Activated CD4-positive, alpha-beta T cell treated with anti-CD3 and anti-CD28 coated beads for 4 hours (primary cell): ENCODE measurements at regions not wholly inside any gene's neighbourhood (a gene's known extent, or its start where the extent isn't known, plus 50 kb on each side); places are given as distances from the start of the nearest gene placed in this dataset.
A peak's percentile ranks its signal among the peaks of the same experiment; 100 is the strongest.
"Not testable (repeated sequence)": the region's sequence is repeated elsewhere in the genome, so short reads cannot be mapped to it uniquely, and the experiment has no call there.

Experiments used
- DNase-seq, 2 donors: peaks; one replicate each; pipeline ENCODE4 v3.0.0-alpha.2; 2020

DNA sequence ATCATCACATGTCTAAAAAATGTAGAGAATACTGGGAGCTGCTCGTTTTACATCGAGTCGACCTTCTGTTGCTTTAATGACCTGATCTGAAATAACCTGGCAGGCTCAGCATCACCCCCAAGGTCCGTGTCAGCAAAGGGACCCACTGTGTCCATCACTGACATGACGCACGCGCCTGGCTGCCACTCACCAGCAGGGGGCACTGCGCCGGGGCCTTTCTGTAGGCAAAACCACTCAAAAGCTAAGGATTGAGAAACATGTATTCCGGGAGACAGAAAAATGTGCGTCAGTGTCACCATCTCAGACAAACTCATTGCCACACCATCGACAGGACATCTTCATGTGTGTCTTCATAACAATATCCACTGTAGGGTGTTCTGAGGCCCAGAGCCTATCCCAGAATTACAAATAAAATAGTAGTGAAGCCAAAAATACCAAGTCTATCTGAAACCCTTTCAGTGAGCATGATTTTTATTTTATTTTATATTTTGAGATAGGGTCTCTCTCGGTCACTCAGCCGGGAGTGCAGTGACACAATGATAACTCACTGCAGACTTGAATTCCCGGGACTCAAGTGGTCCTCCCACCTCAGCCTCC lies 130.3 kb upstream of the LSM14A start:
- DNase-seq, result peak; percentile 54 to 71

DNA sequence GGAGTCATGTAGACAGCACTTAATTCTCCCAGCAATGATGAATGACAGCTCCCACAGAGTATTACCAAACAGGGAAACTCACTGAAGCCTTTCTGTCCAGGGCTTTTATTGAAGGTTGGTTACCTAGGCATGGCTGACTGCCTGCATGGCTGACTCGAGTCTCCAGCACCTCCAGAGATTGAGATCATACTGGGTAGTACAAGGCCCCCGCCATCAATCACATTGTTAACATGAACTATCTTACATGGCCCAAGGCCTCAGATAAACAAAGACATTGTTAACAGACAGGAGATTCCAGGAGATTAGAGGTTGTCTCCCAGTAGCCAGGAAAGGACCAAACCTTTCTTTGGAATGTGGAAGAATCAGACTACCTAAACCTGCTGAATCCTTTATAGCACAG lies 128.3 kb upstream of the LSM14A start:
- no peak for DNase-seq

DNA sequence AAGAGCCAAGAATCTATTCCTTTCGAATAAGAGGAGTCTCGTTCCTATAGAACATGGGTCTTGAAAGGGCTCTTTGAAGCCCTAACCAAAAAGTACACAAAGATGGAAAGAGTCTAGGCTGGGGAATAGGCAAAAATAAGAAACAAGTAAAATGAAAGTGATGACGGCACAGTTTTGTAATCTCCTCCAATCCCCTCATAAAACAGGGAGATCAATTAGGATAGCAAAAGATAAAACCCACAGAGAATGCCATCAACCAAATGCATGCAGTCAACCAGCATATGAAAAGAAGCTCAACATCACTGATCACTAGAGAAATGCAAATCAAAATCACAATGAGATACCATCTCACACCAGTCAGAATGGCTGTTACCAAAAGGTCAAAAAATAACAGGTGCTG lies 122.4 kb upstream of the LSM14A start:
- DNase-seq, result no peak

DNA sequence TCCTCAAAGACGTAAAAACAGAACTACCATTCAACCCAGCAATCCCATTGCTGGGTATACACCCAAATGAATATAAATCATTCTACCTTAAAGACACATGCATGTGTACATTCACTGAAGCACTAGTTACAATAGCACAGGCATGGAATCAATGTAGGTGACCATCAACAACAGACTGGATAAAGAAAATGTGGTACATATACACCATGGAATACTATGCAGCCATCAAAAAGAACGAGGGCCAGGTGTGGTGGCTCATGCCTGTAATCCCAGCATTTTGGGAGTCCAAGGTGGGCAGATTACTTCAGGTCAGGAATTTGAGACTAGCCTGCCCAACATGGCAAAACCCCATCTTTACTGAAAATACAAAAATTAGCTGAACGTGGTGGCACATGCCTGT lies 121.9 kb upstream of the LSM14A start:
- DNase-seq, result not testable (repeated sequence)

DNA sequence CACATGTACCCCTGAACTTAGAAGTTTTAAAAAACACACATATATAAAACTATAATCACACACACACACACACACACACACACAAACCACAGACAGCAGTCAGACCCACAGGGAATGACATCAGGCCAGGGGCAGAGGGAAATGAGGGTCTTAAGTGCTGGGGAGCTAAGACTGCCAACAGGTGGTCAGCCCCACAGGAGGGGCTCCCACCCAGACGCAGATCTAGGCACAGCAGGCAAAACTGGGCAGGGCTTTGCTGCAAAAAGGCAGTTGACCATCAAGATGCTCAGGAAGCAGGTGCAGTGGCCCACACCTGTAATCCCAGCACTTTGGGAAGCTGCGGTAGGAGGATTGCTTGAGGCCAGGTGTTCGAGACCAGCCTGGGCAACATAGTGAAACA lies 121.0 kb upstream of the LSM14A start:
- no peak for DNase-seq

DNA sequence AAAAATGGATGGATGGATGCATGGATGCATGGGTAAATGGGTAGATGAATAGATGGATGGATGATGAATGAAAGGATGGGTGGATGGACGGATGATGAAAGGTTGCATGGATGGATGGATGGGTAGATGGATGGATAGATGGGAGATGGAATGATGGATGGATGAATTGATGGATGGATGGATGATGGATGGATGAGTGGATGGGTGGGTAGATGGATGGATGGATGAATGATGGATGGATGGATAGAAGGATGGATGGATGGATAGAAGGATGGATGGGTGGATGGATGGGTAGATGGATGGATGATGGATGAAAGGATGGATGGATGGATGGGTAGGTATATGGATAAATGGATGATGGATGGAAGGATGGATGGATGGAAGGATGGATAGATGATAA lies 115.1 kb upstream of the LSM14A start:
- no peak for DNase-seq

DNA sequence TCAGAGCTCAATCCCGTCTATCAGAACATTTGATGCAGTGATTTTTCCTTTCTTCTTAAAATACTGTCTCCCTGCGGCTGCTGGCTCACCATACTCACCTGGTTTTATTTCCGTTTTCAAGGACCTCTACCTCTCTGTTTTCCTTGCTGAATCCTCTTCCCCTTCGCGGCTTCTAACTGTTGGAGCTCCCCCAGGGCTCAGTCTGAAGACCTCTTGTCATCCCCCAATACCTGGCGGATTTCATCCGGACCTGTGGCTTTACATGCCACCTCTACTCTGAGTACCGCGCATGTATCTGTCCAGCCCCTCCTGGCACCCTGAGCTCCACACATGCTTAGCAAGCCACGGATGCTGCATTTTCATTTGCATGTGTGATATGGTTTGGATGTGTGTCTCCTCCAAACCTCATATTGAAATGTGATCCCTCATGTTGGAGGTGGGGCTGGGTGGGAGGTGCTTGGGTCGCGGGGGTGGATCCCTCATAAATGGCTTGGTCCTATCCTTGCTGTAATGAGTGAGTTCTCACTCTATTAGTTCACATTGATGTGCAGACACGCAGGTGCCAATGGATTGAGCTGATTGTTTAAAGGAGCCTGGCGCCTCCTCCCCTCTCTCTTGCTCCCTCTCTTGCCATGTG lies 106.2 kb upstream of the LSM14A start:
- no peak for DNase-seq

DNA sequence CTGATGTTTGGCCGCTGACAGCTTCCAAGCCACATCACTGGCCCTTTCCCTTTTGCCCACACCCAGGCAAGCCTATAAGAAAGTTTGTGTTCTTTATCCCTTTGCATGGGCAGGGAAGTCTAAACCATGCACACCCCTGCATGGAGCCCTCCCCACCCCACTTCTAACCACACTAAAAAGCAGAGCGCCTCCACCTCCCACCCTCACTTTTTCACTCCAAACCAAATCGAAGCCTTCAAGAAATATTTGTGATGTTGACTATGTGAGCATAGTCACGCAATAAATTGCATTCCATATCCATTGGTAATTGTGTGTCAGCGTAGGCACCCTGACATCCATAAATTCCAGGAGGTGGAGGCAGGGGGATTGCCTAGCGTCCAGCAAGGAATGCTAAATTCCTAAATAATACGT lies 104.4 kb upstream of the LSM14A start:
- no peak for DNase-seq

DNA sequence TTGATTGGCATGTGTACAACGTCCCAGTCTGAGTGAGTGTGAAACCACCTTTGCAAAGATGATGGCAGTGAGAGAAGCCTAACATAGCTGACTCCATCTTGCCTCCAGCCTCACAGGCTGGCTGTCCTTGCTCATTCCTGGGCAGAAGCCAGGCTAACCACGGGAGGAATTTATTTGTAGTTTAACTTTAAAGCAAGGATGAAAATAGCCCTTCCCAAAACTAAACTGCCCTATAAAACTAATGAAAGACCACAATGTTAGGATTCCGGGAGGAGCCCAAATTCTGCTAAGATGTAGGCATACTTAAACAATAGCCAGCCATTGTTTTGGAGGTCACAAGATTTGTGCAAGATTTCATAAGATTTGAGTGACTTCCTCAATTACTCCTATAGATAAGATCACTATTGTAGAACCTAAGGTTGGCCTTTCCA lies 96.6 kb upstream of the LSM14A start:
- DNase-seq, result no peak

DNA sequence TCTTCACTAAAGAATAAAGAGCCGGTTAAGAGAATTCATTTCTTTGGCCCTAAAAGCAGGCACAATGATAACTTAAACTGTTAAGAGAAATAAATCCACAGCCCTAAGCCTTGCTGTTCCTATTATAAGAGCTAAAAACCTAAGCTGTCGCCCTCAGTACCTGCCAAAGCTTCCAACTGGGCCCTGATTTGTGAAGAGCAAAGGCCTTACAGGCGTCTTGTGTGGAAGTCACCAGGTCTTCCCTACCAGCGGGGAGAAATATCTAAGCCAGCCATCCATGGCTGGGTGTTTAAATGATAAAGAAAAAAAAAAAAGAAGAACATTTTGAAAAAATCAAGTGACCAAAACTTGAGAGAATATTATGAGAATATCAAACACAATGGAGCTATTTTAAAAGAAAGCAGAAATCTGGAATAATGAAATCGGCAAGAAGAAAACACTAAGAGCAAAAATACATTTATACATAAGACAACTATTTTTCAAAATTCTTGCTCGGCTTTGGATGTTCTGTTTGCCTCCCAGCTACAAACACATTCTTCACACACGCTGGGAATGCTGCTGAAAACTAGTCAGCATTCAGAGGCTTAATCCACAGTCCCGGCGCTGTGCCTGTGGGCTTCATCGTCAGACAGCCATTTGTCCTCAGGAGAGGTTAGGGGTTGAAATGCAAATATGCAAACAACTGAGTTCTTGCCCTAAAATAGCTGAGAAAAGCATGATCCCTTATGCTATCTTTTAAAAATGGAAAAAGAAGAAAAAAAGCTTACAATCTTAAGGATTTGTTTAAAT lies 89.8 kb upstream of the LSM14A start:
- DNase-seq, result no peak

DNA sequence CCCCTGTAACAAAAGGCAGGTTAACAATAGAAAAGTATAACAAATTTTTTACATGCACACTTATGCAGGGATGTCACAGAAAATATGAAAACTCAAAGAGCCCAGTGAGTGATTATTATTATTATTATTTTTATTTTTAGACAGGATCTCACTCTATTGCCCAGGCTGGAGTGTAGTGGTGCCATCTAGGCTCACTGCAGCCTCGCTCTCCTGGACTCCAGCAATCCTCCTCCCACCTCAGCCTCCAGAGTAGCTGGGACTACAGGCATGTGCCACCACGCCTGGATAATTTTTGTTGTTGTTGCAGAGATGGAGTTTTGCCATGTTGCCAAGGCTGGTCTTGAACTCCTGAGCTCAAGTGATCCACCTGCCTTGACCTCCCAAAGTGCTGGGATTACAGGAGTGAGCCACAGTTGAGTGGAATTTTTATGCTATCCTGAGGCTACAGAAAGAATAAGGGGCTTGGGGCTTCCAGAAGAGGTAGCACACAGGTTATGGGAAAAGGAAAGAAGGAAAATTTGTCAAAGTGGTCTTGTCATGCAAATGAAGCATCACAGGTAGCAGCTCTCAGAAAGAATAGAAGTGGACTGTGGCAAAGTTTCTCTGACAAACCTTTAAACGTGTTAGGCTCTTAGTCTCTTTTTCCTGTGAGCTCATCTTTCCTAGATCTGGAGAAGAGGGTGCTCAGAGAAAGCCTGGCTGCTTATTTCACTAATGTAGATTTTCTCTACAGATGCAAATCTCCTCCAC lies 87.7 kb upstream of the LSM14A start:
- DNase-seq, result no peak

DNA sequence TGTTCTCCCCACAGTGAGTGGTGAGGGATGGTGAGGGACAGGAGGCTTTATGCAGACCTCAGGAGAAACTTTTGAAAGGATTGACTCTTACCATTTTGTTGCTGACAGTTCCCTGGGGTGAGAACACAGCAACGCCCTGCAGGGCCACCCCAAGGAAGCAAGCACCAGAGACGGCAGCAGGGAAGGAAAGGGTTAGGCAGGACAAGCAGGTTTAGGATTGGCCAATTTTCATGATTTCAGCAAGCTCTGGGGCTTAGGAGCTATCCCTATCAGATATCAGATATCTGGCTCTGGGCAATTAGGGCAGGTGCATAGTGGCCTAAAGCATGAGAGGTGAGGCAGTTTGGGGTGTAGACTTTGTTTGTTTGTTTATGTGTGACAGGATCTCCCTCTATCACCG lies 87.0 kb upstream of the LSM14A start:
- DNase-seq, result no peak

DNA sequence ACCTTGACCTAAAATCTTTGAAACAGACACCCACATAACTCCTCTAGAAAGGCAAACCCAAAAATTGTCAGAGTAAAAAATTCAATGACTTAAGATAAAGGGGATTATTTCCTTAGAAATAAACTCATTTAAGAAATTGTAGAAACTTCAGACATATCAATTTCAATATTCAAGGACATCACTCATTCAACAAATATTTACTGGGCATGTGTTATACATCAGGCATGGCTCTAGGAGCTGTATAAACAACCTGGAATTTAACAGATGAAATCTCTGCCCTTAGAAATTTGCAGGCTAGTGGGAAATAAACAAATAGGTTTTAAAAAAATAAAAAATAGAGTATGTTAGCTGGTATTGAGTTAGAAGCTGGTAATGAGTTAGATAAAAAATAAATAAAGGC lies 84.0 kb upstream of the LSM14A start:
- DNase-seq, result no peak

DNA sequence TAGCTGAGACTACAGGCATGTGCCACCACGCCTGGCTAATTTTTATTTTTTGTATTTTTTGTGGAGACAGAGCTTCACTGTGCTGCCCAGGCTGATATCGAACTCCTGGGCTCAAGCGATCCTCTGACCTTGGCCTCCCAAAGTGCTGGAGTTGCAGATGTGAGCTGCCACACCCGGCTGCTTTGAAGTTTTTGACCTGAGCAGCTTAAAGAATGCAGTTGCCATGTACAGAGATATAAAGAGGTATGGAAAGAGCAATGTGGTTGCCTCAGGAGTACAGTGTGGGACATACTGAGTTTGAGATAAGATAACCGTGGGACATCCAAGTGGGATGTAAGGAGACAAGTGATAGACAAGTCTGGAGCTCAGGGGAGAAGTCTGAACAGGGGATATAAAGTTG lies 82.7 kb upstream of the LSM14A start:
- no peak for DNase-seq

DNA sequence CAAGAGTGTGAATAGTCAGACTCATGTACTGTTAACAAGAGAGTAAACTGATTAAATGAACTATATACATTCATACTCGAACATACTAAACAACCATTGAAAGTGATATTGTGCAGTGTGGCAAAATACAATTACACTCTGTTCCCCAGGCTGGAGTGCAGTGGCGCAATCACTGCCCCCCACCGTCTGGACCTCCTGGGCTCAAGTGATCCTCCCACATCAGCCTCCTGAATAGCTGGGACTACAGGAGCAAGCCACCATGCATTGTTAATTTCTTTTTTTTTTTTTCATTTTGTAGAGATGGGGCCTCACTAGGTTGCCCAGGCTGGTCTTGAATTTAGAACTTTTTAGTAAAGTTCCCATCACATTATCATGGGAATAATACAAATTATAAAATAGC lies 77.3 kb upstream of the LSM14A start:
- no peak for DNase-seq

DNA sequence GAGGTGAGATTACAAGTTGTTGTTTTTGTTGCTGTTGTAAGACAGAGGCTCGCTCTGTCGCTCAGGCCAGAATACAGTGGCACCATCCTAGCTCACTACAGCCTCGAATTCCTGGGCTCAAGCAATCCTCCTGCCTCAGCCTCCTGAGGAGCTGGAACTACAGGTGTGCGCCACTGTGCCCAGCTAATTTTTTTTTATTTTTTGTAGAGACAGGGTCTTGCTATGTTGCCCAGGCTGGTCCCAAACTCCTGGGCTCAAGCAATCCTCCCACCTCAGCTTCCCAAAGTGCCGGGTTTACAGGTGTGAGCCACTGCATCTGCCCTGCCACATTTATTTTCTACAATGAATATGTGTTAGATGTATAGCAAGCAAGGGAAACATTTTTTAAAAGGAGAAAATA lies 76.9 kb upstream of the LSM14A start:
- not testable (repeated sequence) for DNase-seq

DNA sequence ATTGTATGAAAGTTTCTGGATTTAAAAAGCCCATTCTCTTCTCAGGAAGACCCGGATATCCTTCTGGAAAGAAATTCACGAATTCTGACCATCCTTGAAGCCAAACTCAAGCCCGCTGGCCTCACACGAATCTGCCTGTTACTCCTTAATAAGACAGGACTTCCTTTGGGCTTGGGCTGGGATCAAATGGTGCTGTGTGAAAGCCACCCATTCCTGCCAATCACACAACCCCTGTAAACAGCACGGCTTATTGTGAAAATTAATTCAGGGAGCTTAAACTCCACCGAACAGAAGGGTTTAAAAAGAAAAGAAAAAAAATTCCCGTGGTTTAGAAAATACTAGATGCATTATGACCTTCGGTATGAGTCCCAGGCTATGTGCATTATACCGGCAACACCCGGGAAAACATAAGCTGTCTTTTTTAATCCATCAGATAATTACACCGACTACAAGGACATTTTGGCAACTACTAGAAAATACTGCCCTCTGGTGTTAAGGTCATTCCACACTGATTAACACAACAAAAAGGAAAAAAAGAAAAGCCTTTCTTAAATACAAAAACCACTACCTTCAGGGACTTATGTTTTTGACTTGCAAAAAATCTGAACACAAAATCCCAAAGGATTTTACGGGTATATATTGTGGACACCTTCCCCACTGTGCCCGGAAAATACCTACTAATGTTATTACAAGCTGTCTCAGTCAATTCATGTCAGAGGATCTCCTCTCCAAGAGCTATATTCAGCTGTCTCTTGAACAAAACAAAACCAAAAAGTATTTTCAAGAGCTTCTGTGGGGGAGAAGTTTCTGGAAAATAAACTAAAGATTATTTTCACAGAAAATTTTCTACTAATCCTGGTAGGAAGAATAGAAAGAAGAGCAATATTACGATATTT lies 76.0 kb upstream of the LSM14A start:
- no peak for DNase-seq

DNA sequence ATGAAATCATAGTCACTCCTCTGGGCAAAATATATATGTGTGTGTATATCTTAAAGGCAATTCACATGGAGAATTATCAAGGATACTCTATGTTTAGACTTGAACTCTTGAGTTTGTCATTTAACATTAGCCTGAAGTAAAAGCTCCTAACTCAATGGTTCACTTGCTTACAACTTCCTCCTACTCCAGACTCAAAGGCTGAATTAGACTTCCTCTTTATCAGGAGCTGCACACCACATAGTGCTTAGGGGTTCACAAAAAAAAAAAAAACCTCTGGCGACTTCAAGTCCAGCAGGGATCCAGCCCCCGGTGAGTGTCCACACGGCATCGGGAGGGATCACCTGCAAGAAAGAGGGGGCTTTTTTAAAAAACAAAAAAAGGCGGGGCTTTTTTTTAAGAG lies 68.2 kb upstream of the LSM14A start:
- DNase-seq, result no peak

DNA sequence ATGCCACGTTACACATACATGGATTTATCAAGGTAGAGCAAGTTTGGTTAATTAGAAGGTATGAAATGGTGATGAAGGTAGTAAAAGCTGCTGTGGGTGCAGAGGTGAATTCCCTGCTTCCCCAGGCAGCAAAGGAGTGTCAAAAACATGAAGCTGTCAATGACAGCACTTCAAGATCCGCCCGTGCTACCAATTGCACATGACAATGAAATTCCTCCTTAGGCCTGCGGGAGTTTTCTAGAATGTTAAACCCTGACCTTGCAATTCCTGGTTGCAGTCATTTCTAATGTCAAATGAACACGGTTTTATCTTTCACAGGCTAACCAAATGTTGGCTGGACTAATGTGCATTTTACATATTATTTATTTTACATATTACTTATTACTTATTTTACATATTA lies 67.7 kb upstream of the LSM14A start:
- DNase-seq, result no peak

DNA sequence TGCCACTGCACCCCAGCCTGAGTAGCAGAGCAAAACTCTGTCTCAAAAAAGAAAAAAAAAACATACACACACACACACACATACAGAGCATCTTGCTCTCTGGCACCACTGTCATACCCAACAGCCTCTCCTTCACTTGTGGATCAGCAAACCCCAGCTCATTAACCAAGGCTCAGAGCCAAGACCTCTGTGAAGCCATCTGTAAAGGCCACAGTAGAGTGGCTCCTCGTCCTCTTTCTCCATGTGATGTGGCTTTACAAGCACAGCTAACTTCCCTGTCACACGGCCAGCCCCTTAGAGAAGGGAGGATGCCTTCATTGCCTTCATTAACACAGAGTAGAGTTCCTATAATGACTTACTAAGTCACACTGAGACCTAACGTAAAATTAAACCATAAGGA lies 62.7 kb upstream of the LSM14A start:
- no peak for DNase-seq

DNA sequence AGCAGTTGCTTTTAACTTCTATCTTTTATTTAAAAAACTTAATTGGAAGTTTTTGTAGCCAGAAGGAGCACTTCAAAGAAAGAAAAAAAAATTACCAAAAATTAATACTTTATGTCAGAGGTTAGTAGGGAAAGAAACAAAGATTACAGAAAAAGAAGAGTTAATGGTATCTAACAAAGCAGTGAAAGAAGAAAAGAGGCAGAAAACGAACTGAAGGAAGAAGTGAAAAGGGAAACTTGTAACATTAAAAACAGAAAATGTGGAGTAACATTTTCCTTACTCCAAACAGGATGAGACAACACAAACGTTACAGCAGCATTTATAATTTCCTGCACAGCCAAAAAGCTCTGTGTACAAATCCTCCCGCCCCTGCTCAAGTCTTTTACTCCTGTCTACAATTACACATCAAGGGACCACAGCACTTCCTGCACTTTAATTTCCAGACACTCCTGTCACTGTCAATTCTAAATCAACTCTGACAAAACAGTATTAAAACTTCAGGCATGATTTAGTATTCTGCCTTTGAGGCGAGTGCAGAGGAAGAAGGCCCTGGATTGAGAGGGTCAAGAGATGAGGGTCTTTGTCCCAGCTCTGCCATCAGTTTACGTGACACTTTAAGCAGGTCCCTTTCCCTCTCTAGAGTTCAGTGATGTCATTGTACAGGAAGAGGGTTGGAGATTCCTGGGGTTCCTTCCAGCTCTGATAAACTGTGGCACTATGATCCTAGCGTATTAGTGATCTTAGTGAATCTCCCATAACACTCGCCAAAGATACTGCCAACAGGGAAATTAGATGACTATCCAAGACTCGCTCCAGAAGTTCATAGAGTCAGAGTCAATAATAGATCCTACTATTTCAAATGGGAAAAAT lies 53.2 kb upstream of the LSM14A start:
- DNase-seq, result no peak

DNA sequence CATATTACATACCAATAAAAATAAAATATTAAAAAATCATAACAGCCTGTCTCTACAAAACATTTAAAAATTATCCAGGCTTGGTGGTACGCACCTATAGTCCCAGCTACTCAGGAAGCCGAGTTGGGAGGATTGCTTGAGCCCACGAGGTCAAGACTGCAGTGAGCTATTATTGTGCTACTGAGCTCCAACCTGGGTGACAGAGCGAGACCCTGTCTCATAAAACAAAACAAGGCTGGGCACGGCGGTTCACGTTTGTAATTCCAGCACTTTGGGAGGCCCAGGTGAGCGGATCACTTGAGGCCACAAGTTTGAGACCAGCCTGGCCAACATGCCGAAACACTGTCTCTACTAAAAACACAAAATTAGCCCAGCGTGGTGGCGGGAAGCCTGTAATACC lies 52.2 kb upstream of the LSM14A start:
- no peak for DNase-seq
